HepG2 (cell line): ENCODE measurements at regions not wholly inside any gene's neighbourhood (a gene's known extent, or its start where the extent isn't known, plus 50 kb on each side); places are given as distances from the start of the nearest gene placed in this dataset.

Experiments used
- ATAC-seq: fragments of 200-7000 bp; cut with Tn5 transposase; 3 replicates; pipeline ENCODE4 v1.9.1; 2020; ENCODE audit warnings: mild to moderate bottlenecking, moderate library complexity
- BruUV-seq: library from RNA; stranded (reverse); fragments of 400-500 nt; replicated peaks from 2 replicates; lab custom pipeline; 2021; lab: Mats Ljungman, UMichigan
- CTCF ChIA-PET: fragments of 300-600 bp; formaldehyde crosslinking; extraction: SDS; loops from one replicate; lab custom pipeline; 2021; ENCODE audit warnings: low total read pairs, inconsistent platforms, low intra/inter-chr PET ratio; lab: Yijun Ruan, JAX
- POLR2A ChIA-PET: fragments of 350-600 bp; sonication (Branson Sonifier 250); formaldehyde crosslinking; loops from one replicate; lab custom pipeline; 2020; ENCODE audit warnings: antibody characterized with exemption, inconsistent platforms; lab: Yijun Ruan, JAX
- DNase-seq: peaks from one replicate; pipeline ENCODE4 v3.0.0-alpha.2; 2015; ENCODE audit warnings: low spot score
- FAIRE-seq: peaks from 3 replicates; lab custom pipeline; 2011; peaks lifted over from hg19 to GRCh38; lab: Jason Lieb, UNC
- H2AFZ ChIP-seq: one replicate; pipeline ENCODE4 v1.6.1; 2011; ENCODE audit warnings: low read length, inconsistent platforms
- H3K27ac ChIP-seq: fragments of 300-600 bp; 3 replicates; pipeline ENCODE4 v1.8.0; 2011; ENCODE audit warnings: mixed run types, mild to moderate bottlenecking, mixed read lengths, low read length, inconsistent platforms; ENCODE audit not compliant: insufficient read depth; ENCODE audit errors: extremely low read length
- H3K27me3 ChIP-seq, 2 experiments: fragments of 200-600 bp in 1 of 2; 2 replicates in 1 of 2; 3 replicates in 1 of 2; pipeline versions ENCODE4 v1.6.0 to v1.8.0; 2011; ENCODE audit warnings: low read length in 2 of 2, mild to moderate bottlenecking in 2 of 2, moderate library complexity in 2 of 2, inconsistent platforms in 1 of 2; ENCODE audit not compliant: insufficient read depth in 2 of 2, control insufficient read depth in 1 of 2
- H3K36me3 ChIP-seq, 2 experiments: fragments of 200-600 bp in 1 of 2; replicated peaks in 1 of 2; 2 replicates in 1 of 2; 3 replicates in 1 of 2; pipeline versions ENCODE4 v1.5.1 to v1.8.0; 2011; ENCODE audit warnings: low read length in 2 of 2, inconsistent platforms in 1 of 2; ENCODE audit not compliant: insufficient read depth in 2 of 2, control insufficient read depth in 1 of 2
- H3K4me1 ChIP-seq: 2 replicates; pipeline ENCODE4 v1.5.1; 2012; ENCODE audit warnings: low read length, inconsistent platforms; ENCODE audit not compliant: insufficient read depth
- H3K4me2 ChIP-seq: 2 replicates; pipeline ENCODE4 v1.6.0; 2011; ENCODE audit warnings: low read depth, low read length, inconsistent platforms
- H3K4me3 ChIP-seq, 3 experiments: fragments of 200-600 bp in 1 of 3; sonication (generic), shearing (Covaris generic) in 1 of 3; replicated peaks in 1 of 3; 2 replicates each; pipeline ENCODE4 v1.5.1; 2011 to 2016; ENCODE audit warnings: low read length in 3 of 3, inconsistent platforms in 2 of 3, low read depth in 2 of 3, mild to moderate bottlenecking in 2 of 3, control low read depth in 1 of 3, mixed read lengths in 1 of 3; ENCODE audit not compliant: insufficient read depth in 1 of 3
- H3K79me2 ChIP-seq: one replicate; pipeline ENCODE4 v1.6.1; 2011; ENCODE audit warnings: low read length, inconsistent platforms; ENCODE audit not compliant: insufficient read depth
- H3K9ac ChIP-seq: 2 replicates; pipeline ENCODE4 v1.6.0; 2011; ENCODE audit warnings: mild to moderate bottlenecking, low read depth, low read length, inconsistent platforms; ENCODE audit not compliant: insufficient read depth
- H3K9me3 ChIP-seq: 2 replicates; pipeline ENCODE4 v1.5.1; 2012; ENCODE audit warnings: mild to moderate bottlenecking, low read length
- H4K20me1 ChIP-seq: 2 replicates; pipeline ENCODE4 v1.6.0; 2011; ENCODE audit warnings: inconsistent platforms, mild to moderate bottlenecking, low read length, moderate library complexity; ENCODE audit not compliant: insufficient read depth
- FOXM1 ChIP-seq: sonication (generic); formaldehyde crosslinking; IDR thresholded peaks from 2 replicates; pipeline ENCODE4 v1.5.0; 2020; ENCODE audit warnings: missing genetic modification reagents
- HCFC1 ChIP-seq: fragments of 150-350 bp; IDR thresholded peaks from 2 replicates; pipeline ENCODE4 v1.6.1; 2014; ENCODE audit warnings: low read depth, low read length
- HNRNPH1 ChIP-seq: fragments of 200-400 bp; formaldehyde crosslinking; optimal IDR thresholded peaks from 2 replicates; pipeline ENCODE3; 2017; ENCODE audit warnings: mild to moderate bottlenecking, low read depth, low read length
- JUND ChIP-seq: sonication (generic); formaldehyde crosslinking; IDR thresholded peaks from 2 replicates; pipeline ENCODE4 v1.8.0; 2022; ENCODE audit warnings: mild to moderate bottlenecking, missing genetic modification reagents
- SAP130 ChIP-seq: IDR thresholded peaks from 2 replicates; pipeline ENCODE4 v1.6.1; 2016; ENCODE audit warnings: low read depth
- U2AF1 ChIP-seq: fragments of 200-400 bp; formaldehyde crosslinking; optimal IDR thresholded peaks from 2 replicates; pipeline ENCODE3; 2017; ENCODE audit warnings: mild to moderate bottlenecking, low read depth, low read length
- ZFP36 ChIP-seq: fragments of 150-350 bp; IDR thresholded peaks from 2 replicates; pipeline ENCODE4 v1.6.1; 2018; ENCODE audit warnings: borderline replicate concordance, low read length, low read depth; ENCODE audit not compliant: partially characterized antibody
- WGBS: methylation state at CpG from one replicate; pipeline ENCODE4 v1.1.6; 2017; ENCODE audit warnings: low lambda C conversion rate; 5-methylcytosine and 5-hydroxymethylcytosine counted together
- in situ Hi-C: cut with HindIII; loops from 2 replicates; pipeline ENCODE4 v1.10.0; 2017; ENCODE audit warnings: low pct_unique_long_range_greater_than_20kb; ENCODE audit not compliant: extremely low pct_ligation_motif_present
- intact Hi-C: fragments of 100-400 bp; cut with micrococcal nuclease; formaldehyde crosslinking; loops from one replicate; pipeline ENCODE4 v1.10.0; 2022; ENCODE audit not compliant: unreplicated experiment
- TF ChIP-seq, protein P1 (sequence below): sonication (generic); formaldehyde crosslinking; IDR thresholded peaks from 2 replicates; pipeline ENCODE4 v1.4.0; 2020; ENCODE audit warnings: missing genetic modification reagents
- TF ChIP-seq, protein P2 (sequence below): sonication (generic); formaldehyde crosslinking; IDR thresholded peaks from 2 replicates; pipeline ENCODE4 v1.4.0; 2020; ENCODE audit warnings: missing genetic modification reagents

- CTCF ChIA-PET = no interaction called here
- no TSS peak for BruUV-seq
- Histone ChIP-seq H3K27ac (no peak overlapping the region), H3K4me2 (no peak overlapping the region), H4K20me1 (no peaks in the 10 kb centered on the region), H2AFZ (no peak overlapping the region), H3K9ac (no peak overlapping the region), H3K79me2 (no peaks in the 10 kb centered on the region), H3K36me3 (no peaks in the 10 kb centered on the region), H3K27me3 (peaks cover 0 to 41% of the 10 kb centered on the region in 2 experiments; a peak in 4 of 5 replicates), H3K4me1 (no peaks in the 10 kb centered on the region), H3K4me3 (no peak overlapping the region), H3K9me3 (no peaks in the 10 kb centered on the region)
- intact Hi-C loops (no loop called here), in situ Hi-C loops (no loop called here)
- FAIRE-seq (no peak), DNase-seq (no peak), ATAC-seq (no peak)
- TF ChIP-seq, protein P1, sequence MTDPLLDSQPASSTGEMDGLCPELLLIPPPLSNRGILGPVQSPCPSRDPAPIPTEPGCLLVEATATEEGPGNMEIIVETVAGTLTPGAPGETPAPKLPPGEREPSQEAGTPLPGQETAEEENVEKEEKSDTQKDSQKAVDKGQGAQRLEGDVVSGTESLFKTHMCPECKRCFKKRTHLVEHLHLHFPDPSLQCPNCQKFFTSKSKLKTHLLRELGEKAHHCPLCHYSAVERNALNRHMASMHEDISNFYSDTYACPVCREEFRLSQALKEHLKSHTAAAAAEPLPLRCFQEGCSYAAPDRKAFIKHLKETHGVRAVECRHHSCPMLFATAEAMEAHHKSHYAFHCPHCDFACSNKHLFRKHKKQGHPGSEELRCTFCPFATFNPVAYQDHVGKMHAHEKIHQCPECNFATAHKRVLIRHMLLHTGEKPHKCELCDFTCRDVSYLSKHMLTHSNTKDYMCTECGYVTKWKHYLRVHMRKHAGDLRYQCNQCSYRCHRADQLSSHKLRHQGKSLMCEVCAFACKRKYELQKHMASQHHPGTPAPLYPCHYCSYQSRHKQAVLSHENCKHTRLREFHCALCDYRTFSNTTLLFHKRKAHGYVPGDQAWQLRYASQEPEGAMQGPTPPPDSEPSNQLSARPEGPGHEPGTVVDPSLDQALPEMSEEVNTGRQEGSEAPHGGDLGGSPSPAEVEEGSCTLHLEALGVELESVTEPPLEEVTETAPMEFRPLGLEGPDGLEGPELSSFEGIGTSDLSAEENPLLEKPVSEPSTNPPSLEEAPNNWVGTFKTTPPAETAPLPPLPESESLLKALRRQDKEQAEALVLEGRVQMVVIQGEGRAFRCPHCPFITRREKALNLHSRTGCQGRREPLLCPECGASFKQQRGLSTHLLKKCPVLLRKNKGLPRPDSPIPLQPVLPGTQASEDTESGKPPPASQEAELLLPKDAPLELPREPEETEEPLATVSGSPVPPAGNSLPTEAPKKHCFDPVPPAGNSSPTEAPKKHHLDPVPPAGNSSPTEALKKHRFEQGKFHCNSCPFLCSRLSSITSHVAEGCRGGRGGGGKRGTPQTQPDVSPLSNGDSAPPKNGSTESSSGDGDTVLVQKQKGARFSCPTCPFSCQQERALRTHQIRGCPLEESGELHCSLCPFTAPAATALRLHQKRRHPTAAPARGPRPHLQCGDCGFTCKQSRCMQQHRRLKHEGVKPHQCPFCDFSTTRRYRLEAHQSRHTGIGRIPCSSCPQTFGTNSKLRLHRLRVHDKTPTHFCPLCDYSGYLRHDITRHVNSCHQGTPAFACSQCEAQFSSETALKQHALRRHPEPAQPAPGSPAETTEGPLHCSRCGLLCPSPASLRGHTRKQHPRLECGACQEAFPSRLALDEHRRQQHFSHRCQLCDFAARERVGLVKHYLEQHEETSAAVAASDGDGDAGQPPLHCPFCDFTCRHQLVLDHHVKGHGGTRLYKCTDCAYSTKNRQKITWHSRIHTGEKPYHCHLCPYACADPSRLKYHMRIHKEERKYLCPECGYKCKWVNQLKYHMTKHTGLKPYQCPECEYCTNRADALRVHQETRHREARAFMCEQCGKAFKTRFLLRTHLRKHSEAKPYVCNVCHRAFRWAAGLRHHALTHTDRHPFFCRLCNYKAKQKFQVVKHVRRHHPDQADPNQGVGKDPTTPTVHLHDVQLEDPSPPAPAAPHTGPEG (CRISPR knock-in tag) = no peak
- TF ChIP-seq SAP130 (CRISPR knock-in tag) (no peak), FOXM1 (CRISPR knock-in tag) (no peak), JUND (CRISPR knock-in tag) (no peak), HCFC1 (no peak), HNRNPH1 (no peak), ZFP36 (no peak), U2AF1 (no peak)
- TF ChIP-seq, protein P2, sequence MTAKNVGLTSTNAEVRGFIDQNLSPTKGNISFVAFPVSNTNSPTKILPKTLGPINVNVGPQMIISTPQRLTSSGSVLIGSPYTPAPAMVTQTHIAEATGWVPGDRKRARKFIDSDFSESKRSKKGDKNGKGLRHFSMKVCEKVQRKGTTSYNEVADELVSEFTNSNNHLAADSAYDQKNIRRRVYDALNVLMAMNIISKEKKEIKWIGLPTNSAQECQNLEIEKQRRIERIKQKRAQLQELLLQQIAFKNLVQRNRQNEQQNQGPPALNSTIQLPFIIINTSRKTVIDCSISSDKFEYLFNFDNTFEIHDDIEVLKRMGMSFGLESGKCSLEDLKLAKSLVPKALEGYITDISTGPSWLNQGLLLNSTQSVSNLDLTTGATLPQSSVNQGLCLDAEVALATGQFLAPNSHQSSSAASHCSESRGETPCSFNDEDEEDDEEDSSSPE (CRISPR knock-in tag) = no peak
- 21% methylated on average over 3 of the region's 3 CpGs for WGBS
- POLR2A ChIA-PET = no interaction called here
These were observed 285.1 kb upstream of the HDAC4 start for GRCh38 chr2:239685965-239686364.
